CD8-positive, alpha-beta memory T cell (primary cell): ENCODE measurements at regions not wholly inside any gene's neighbourhood (a gene's known extent, or its start where the extent isn't known, plus 50 kb on each side); places are given as distances from the start of the nearest gene placed in this dataset.

Source experiments
- CTCF ChIA-PET: fragments of 350-600 bp; sonication (Branson Sonifier 250); formaldehyde crosslinking; loops from one replicate; lab custom pipeline; 2021; ENCODE audit warnings: antibody characterized with exemption; lab: Charles Lee
- POLR2A ChIA-PET: fragments of 350-600 bp; sonication (Branson Sonifier 250); formaldehyde crosslinking; loops from one replicate; lab custom pipeline; 2021; ENCODE audit warnings: antibody characterized with exemption; lab: Charles Lee
- DNase-seq, 5 donors: peaks; one replicate each; pipeline versions ENCODE4 v3.0.0 to v3.0.0-alpha.2; 2020 to 2022; ENCODE audit warnings: mixed read lengths in 1 of 5
- H3K27ac ChIP-seq: one replicate; pipeline ENCODE4 v1.7.0; 2013; ENCODE audit warnings: low read depth, mild to moderate bottlenecking, low read length, moderate library complexity
- H3K27me3 ChIP-seq: 2 replicates; pipeline ENCODE4 v1.7.0; 2013; ENCODE audit warnings: low read length, mild to moderate bottlenecking; ENCODE audit not compliant: insufficient read depth, poor library complexity, severe bottlenecking
- H3K36me3 ChIP-seq: 2 replicates; pipeline ENCODE4 v1.7.0; 2013; ENCODE audit warnings: mild to moderate bottlenecking, low read length, moderate library complexity; ENCODE audit not compliant: insufficient read depth
- H3K4me1 ChIP-seq: 2 replicates; pipeline ENCODE4 v1.7.0; 2013; ENCODE audit warnings: mild to moderate bottlenecking, low read length, moderate library complexity; ENCODE audit not compliant: insufficient read depth
- H3K4me3 ChIP-seq: 2 replicates; pipeline ENCODE4 v1.7.0; 2013; ENCODE audit warnings: mild to moderate bottlenecking, low read length
- H3K9me3 ChIP-seq: 2 replicates; pipeline ENCODE4 v1.7.0; 2013; ENCODE audit warnings: mild to moderate bottlenecking, low read length
- H3K27ac Mint-ChIP-seq, 8 donors: one replicate each; pipeline ENCODE4 v1.8.0; 2020 to 2021; ENCODE audit warnings: mixed read lengths in 8 of 8, mild to moderate bottlenecking in 6 of 8, inconsistent platforms in 3 of 8, moderate library complexity in 3 of 8
- H3K27me3 Mint-ChIP-seq, 2 donors: one replicate each; pipeline ENCODE4 v1.8.0; 2020 to 2021; ENCODE audit warnings: mixed read lengths in 2 of 2, mild to moderate bottlenecking in 1 of 2, moderate library complexity in 1 of 2
- H3K36me3 Mint-ChIP-seq, 3 donors: one replicate each; pipeline ENCODE4 v1.8.0; 2020 to 2021; ENCODE audit warnings: mixed read lengths in 3 of 3, inconsistent platforms in 1 of 3, mild to moderate bottlenecking in 1 of 3
- H3K4me1 Mint-ChIP-seq, 3 donors: one replicate each; pipeline ENCODE4 v1.8.0; 2020 to 2021; ENCODE audit warnings: mixed read lengths in 3 of 3, inconsistent platforms in 1 of 3, mild to moderate bottlenecking in 1 of 3
- H3K4me3 Mint-ChIP-seq, 7 donors: one replicate each; pipeline ENCODE4 v1.8.0; 2020 to 2021; ENCODE audit warnings: mixed read lengths in 7 of 7, mild to moderate bottlenecking in 6 of 7, moderate library complexity in 4 of 7, inconsistent platforms in 2 of 7
- H3K9me3 Mint-ChIP-seq, 5 donors: one replicate each; pipeline ENCODE4 v1.8.0; 2020 to 2022; ENCODE audit warnings: mixed read lengths in 5 of 5, mild to moderate bottlenecking in 3 of 5, moderate library complexity in 2 of 5, inconsistent platforms in 1 of 5

GRCh38 chr10:33743429-33743857 is 409.0 kb upstream of the NRP1 start:
- DNase-seq, result no peak
- Histone ChIP-seq H3K9me3 (no peaks in the 10 kb centered on the region), H3K36me3 (no peaks in the 10 kb centered on the region), H3K27me3 (no peaks in the 10 kb centered on the region), H3K27ac (no peak overlapping the region), H3K4me1 (no peaks in the 10 kb centered on the region), H3K4me3 (no peak overlapping the region)
- ChIA-PET POLR2A (no interaction called here), CTCF (interaction anchor here (1.6 kb wide), 1 partner anchor 12 kb away, joined by 3 read pairs; no protein-coding TSS in a partner anchor)
- no peaks in the 10 kb centered on the region for H3K36me3 Mint-ChIP-seq
- H3K4me1 Mint-ChIP-seq, result no peaks in the 10 kb centered on the region
- no peak overlapping the region for H3K27ac Mint-ChIP-seq
- H3K4me3 Mint-ChIP-seq, result no peak overlapping the region
- H3K27me3 Mint-ChIP-seq, result no peaks in the 10 kb centered on the region
- H3K9me3 Mint-ChIP-seq, result peaks cover 0 to 2% (median 0%) of the 10 kb centered on the region in 5 donors

GRCh38 chr10:33739031-33739430 is 404.6 kb upstream of the NRP1 start:
- POLR2A ChIA-PET, result no interaction called here

GRCh38 chr10:33735464-33735923 is 401.0 kb upstream of the NRP1 start:
- Histone ChIP-seq H3K9me3 (no peaks in the 10 kb centered on the region), H3K27ac (no peak overlapping the region), H3K27me3 (no peaks in the 10 kb centered on the region), H3K4me3 (no peak overlapping the region), H3K36me3 (no peaks in the 10 kb centered on the region), H3K4me1 (no peaks in the 10 kb centered on the region)
- Mint-ChIP-seq H3K4me3 (no peak overlapping the region), H3K4me1 (no peaks in the 10 kb centered on the region), H3K9me3 (peaks cover 0 to 2% (median 0%) of the 10 kb centered on the region in 5 donors), H3K36me3 (no peaks in the 10 kb centered on the region), H3K27ac (no peak overlapping the region), H3K27me3 (peaks cover 0 to 3% of the 10 kb centered on the region in 2 donors)
- DNase-seq, result no peak
- POLR2A ChIA-PET, result no interaction called here
- CTCF ChIA-PET, result no interaction called here

More at GRCh38 chr10:33739031-33739430, 404.6 kb upstream of the NRP1 start:
- H3K4me1 Mint-ChIP-seq, result no peaks in the 10 kb centered on the region
- H3K27me3 ChIP-seq, result no peaks in the 10 kb centered on the region
- CTCF ChIA-PET, result no interaction called here
- no peaks in the 10 kb centered on the region for H3K36me3 ChIP-seq
- no peaks in the 10 kb centered on the region for H3K27me3 Mint-ChIP-seq
- no peaks in the 10 kb centered on the region for H3K36me3 Mint-ChIP-seq
- peaks cover 0 to 2% (median 2%) of the 10 kb centered on the region in 5 donors for H3K9me3 Mint-ChIP-seq
- no peak overlapping the region for H3K27ac ChIP-seq
- H3K9me3 ChIP-seq, result no peaks in the 10 kb centered on the region
- no peak overlapping the region for H3K4me3 Mint-ChIP-seq
- DNase-seq, result no peak
- peak overlapping the region in 1 of 8 donors; percentile 36 for H3K27ac Mint-ChIP-seq
- H3K4me3 ChIP-seq, result no peak overlapping the region
- H3K4me1 ChIP-seq, result no peaks in the 10 kb centered on the region

GRCh38 chr10:33734393-33735155 is 400.1 kb upstream of the NRP1 start:
- CTCF ChIA-PET, result no interaction called here

GRCh38 chr10:33733058-33733457 is 398.6 kb upstream of the NRP1 start:
- Histone ChIP-seq H3K27me3 (no peaks in the 10 kb centered on the region), H3K27ac (no peak overlapping the region), H3K4me3 (no peak overlapping the region), H3K36me3 (no peaks in the 10 kb centered on the region), H3K9me3 (no peaks in the 10 kb centered on the region), H3K4me1 (no peaks in the 10 kb centered on the region)
- Mint-ChIP-seq H3K9me3 (peaks cover 0 to 5% (median 2%) of the 10 kb centered on the region in 5 donors), H3K27me3 (peaks cover 4 to 8% of the 10 kb centered on the region in 2 donors), H3K4me3 (no peak overlapping the region), H3K36me3 (no peaks in the 10 kb centered on the region), H3K27ac (no peak overlapping the region), H3K4me1 (no peaks in the 10 kb centered on the region)
- ChIA-PET CTCF (no interaction called here), POLR2A (no interaction called here)
- no peak for DNase-seq

More at GRCh38 chr10:33734393-33735155, 400.1 kb upstream of the NRP1 start:
- Histone ChIP-seq H3K9me3 (no peaks in the 10 kb centered on the region), H3K4me3 (no peak overlapping the region), H3K36me3 (no peaks in the 10 kb centered on the region), H3K4me1 (no peaks in the 10 kb centered on the region), H3K27ac (no peak overlapping the region), H3K27me3 (no peaks in the 10 kb centered on the region)
- H3K27me3 Mint-ChIP-seq, result peaks cover 0 to 6% of the 10 kb centered on the region in 2 donors
- peaks cover 0 to 2% (median 2%) of the 10 kb centered on the region in 5 donors for H3K9me3 Mint-ChIP-seq
- no peak overlapping the region for H3K27ac Mint-ChIP-seq
- H3K4me3 Mint-ChIP-seq, result no peak overlapping the region
- no peaks in the 10 kb centered on the region for H3K4me1 Mint-ChIP-seq
- no peaks in the 10 kb centered on the region for H3K36me3 Mint-ChIP-seq
- POLR2A ChIA-PET, result no interaction called here
- no peak for DNase-seq

DNA sequence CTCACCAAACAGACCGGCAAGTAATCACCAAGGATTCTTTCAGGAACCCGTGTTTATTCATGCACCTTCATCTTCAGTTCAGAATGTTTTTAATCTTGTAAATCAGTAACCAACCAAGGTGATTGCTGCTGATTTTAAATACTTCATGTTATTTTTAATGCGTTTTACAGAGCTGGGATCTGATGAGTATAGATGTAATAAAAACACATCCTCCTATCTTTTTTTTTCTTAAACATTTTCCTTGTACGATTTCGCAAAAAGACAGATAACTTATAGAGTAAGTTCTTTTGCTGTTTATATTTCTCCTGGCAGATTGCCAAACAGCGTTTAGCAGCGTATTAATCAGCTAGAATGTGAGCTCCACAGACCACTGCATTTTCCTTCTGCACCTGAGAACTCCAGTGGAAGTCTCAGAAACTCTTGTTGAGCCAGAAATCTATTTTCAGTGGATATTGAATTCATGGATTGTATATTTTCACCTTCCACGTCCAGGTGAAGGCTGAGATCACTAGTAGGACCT is 397.8 kb upstream of the NRP1 start:
- H3K36me3 ChIP-seq, result no peaks in the 10 kb centered on the region
- no peak overlapping the region for H3K4me3 ChIP-seq
- no peaks in the 10 kb centered on the region for H3K4me1 Mint-ChIP-seq
- POLR2A ChIA-PET, result no interaction called here
- no peaks in the 10 kb centered on the region for H3K9me3 ChIP-seq
- H3K27ac Mint-ChIP-seq, result no peak overlapping the region
- CTCF ChIA-PET, result no interaction called here
- no peak overlapping the region for H3K4me3 Mint-ChIP-seq
- H3K27me3 ChIP-seq, result no peaks in the 10 kb centered on the region
- no peaks in the 10 kb centered on the region for H3K4me1 ChIP-seq
- H3K27me3 Mint-ChIP-seq, result peaks cover 4 to 8% of the 10 kb centered on the region in 2 donors
- peaks cover 0 to 6% (median 0%) of the 10 kb centered on the region in 5 donors for H3K9me3 Mint-ChIP-seq
- no peaks in the 10 kb centered on the region for H3K36me3 Mint-ChIP-seq
- DNase-seq, result no peak
- H3K27ac ChIP-seq, result no peak overlapping the region

DNA sequence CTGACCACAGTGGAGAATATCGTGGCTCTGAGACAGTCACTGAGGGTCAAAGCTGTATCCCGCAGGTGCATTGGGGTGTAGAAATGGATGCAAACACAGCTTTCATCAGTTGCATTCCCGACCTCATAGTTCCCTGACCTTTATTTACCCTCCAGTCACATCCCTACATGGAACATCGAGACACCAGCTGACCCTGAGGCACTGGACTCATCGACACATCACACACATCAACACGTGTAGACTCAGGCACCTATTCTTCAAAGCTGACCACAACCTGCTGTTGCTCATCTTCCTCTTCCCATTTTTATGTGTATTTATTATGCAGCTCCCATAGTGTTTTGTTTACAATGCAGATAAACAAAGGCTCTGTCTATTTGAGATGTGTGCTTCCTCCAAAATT is 396.9 kb upstream of the NRP1 start:
- no peak overlapping the region for H3K4me3 ChIP-seq
- Mint-ChIP-seq H3K27ac (no peak overlapping the region), H3K27me3 (peaks cover 4 to 8% of the 10 kb centered on the region in 2 donors), H3K4me1 (no peaks in the 10 kb centered on the region), H3K36me3 (no peaks in the 10 kb centered on the region), H3K9me3 (peaks cover 0 to 6% (median 0%) of the 10 kb centered on the region in 5 donors), H3K4me3 (no peak overlapping the region)
- no peak overlapping the region for H3K27ac ChIP-seq
- no peaks in the 10 kb centered on the region for H3K27me3 ChIP-seq
- ChIA-PET CTCF (interaction anchor here (0.9 kb wide), 1 partner anchor 11 kb away, joined by 3 read pairs; no protein-coding TSS in a partner anchor), POLR2A (no interaction called here)
- H3K4me1 ChIP-seq, result no peaks in the 10 kb centered on the region
- no peaks in the 10 kb centered on the region for H3K9me3 ChIP-seq
- DNase-seq, result no peak
- no peaks in the 10 kb centered on the region for H3K36me3 ChIP-seq

DNA sequence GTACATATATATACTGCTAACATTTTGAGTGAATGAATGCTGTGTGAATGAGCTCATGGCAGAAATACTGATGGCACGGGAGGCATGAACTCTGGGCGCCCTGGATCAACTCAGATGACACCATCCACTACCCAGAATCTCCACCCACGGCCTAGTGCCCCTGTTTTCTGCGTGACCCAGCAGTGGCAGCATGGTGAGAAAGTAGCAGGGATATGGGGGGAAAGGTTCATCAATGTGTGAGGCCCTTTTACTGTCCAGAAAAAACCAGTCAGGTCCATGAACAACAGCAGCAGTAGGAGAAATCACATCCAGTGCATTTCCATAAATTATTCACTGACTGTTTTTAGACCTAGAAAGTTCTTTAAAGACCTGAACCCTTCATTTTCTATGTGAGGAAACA is 391.0 kb upstream of the NRP1 start:
- CTCF ChIA-PET, result no interaction called here
- H3K27ac ChIP-seq, result no peak overlapping the region
- H3K27ac Mint-ChIP-seq, result no peak overlapping the region
- H3K4me1 ChIP-seq, result no peaks in the 10 kb centered on the region
- DNase-seq, result no peak
- H3K27me3 ChIP-seq, result no peaks in the 10 kb centered on the region
- no peaks in the 10 kb centered on the region for H3K9me3 ChIP-seq
- H3K36me3 ChIP-seq, result no peaks in the 10 kb centered on the region
- POLR2A ChIA-PET, result no interaction called here
- peaks cover 0 to 6% (median 0%) of the 10 kb centered on the region in 5 donors for H3K9me3 Mint-ChIP-seq
- no peak overlapping the region for H3K4me3 Mint-ChIP-seq
- H3K4me1 Mint-ChIP-seq, result no peaks in the 10 kb centered on the region
- no peaks in the 10 kb centered on the region for H3K36me3 Mint-ChIP-seq
- H3K4me3 ChIP-seq, result no peak overlapping the region
- H3K27me3 Mint-ChIP-seq, result peaks cover 5 to 7% of the 10 kb centered on the region in 2 donors
